ENCODE measurements at regions not wholly inside any gene's neighbourhood (a gene's known extent, or its start where the extent isn't known, plus 50 kb on each side); places are given as distances from the start of the nearest gene placed in this dataset.

- TF ChIP-seq ZBTB11 (CRISPR knock-in tag; IDR thresholded peaks at IDR 0.05), result no peak
- TF ChIP-seq ELK1 (IDR thresholded peaks at IDR 0.05; ENCODE audit: low read depth, low read length), result no peak
- no peak for TF ChIP-seq NFIC (IDR thresholded peaks at IDR 0.05; ENCODE audit: low read depth, low read length)
- TF ChIP-seq ZBTB33 (IDR thresholded peaks at IDR 0.05), result no peak
These were observed 163.8 kb upstream of the SOX1 start (continued) for GRCh38 chr13:111903143-111903542.

- no peak overlapping the region for H3K4me3 ChIP-seq
- in situ Hi-C loops (cut with MboI), result no loop called here
- H3K27me3 ChIP-seq (replicated peaks in 1 of 2; ENCODE audit: control insufficient read depth in 2 of 2, insufficient read depth in 2 of 2, low read length in 1 of 2), result no peaks in the 10 kb centered on the region
- H2AFZ ChIP-seq (ENCODE audit: control insufficient read depth, low read depth, low read length), result no peak overlapping the region
- no peaks in the 10 kb centered on the region for H4K20me1 ChIP-seq (ENCODE audit: control insufficient read depth, insufficient read depth)
- intact Hi-C loops (cut with micrococcal nuclease; ENCODE audit: unreplicated experiment), result no loop called here
- CTCF ChIA-PET, result no interaction called here
- no peaks in the 10 kb centered on the region for H3K36me3 ChIP-seq (ENCODE audit: control insufficient read depth in 2 of 2, insufficient read depth in 2 of 2, low read length in 1 of 2)
- SMC1A ChIA-PET (ENCODE audit: uncharacterized antibody, unreplicated experiment), result no interaction called here
- 20% methylated on average over 7 of the region's 7 CpGs for WGBS (ENCODE audit: insufficient coverage, insufficient replicate concordance, low lambda C conversion rate, missing lambda C conversion rate)
- no peaks in the 10 kb centered on the region for H3K79me2 ChIP-seq (ENCODE audit: control insufficient read depth, insufficient read depth, low read length)
- no TSS peak for BruUV-seq (replicated peaks)
- no peak overlapping the region for H3K9ac ChIP-seq (ENCODE audit: control insufficient read depth, insufficient read depth, low read length)
- H3K4me2 ChIP-seq (ENCODE audit: control insufficient read depth, insufficient read depth), result no peak overlapping the region
- ATAC-seq (no peak), FAIRE-seq (no peak), DNase-seq (ENCODE audit: low read depth, low spot score) (no peak)
- no peak overlapping the region for H3K27ac ChIP-seq (ENCODE audit: control insufficient read depth, insufficient read depth)
- no peaks in the 10 kb centered on the region for H3K4me1 ChIP-seq (ENCODE audit: control insufficient read depth, insufficient read depth, low read length)
- H3K9me3 ChIP-seq (replicated peaks; ENCODE audit: control insufficient read depth, insufficient read depth, low read length), result no peaks in the 10 kb centered on the region
- RAD21 ChIA-PET (ENCODE audit: unreplicated experiment), result no interaction called here
- POLR2A ChIA-PET, result no interaction called here
- TF ChIP-seq EP300 (IDR thresholded peaks at IDR 0.05; ENCODE audit: borderline replicate concordance in 1 of 2, control insufficient read depth in 1 of 2, low read depth in 2 of 2, low read length in 2 of 2) (no peak), ZNF217 (IDR thresholded peaks at IDR 0.05) (no peak), SREBF2 (IDR thresholded peaks at IDR 0.05; ENCODE audit: low read length) (no peak), ETV6 (conservative IDR thresholded peaks at IDR 0.05 in 1 of 2, IDR thresholded peaks at IDR 0.05 in 1 of 2; ENCODE audit: borderline replicate concordance in 1 of 2, low read depth in 1 of 2) (no peak), BCL11A (IDR thresholded peaks at IDR 0.05; ENCODE audit: low read depth, low read length) (no peak), TAF1 (IDR thresholded peaks at IDR 0.05; ENCODE audit: borderline replicate concordance, low read depth, low read length) (no peak), E2F8 (IDR thresholded peaks at IDR 0.05; ENCODE audit: low read depth, partially characterized antibody) (no peak), MYC (IDR thresholded peaks at IDR 0.05; ENCODE audit: insufficient read depth, insufficient read length, insufficient replicate concordance, low read length, severe bottlenecking) (no peak)
These were observed 162.8 kb upstream of the SOX1 start for GRCh38 chr13:111904166-111904565.

Data from GM12878 (cell line).